T-helper 1 cell treated with Interleukin-12 subunit alpha and Interleukin-12 subunit beta and Interleukin-4 antibody, amounts not matched to agents 30 μg/mL and 1 μg/mL, for 36 hours (primary cell): ENCODE measurements at regions not wholly inside any gene's neighbourhood (a gene's known extent, or its start where the extent isn't known, plus 50 kb on each side); places are given as distances from the start of the nearest gene placed in this dataset.

Source experiments
- H3K27ac Mint-ChIP-seq: one replicate; pipeline ENCODE4 v1.8.0; 2021; ENCODE audit warnings: mild to moderate bottlenecking, mixed read lengths
- H3K27me3 Mint-ChIP-seq: one replicate; pipeline ENCODE4 v1.8.0; 2021; ENCODE audit warnings: low read depth, mixed read lengths
- H3K36me3 Mint-ChIP-seq: one replicate; pipeline ENCODE4 v1.8.0; 2021; ENCODE audit warnings: low read depth, mixed read lengths
- H3K4me1 Mint-ChIP-seq: one replicate; pipeline ENCODE4 v1.8.0; 2021; ENCODE audit warnings: low read depth, mixed read lengths
- H3K4me3 Mint-ChIP-seq: one replicate; pipeline ENCODE4 v1.8.0; 2021; ENCODE audit warnings: mild to moderate bottlenecking, moderate library complexity, mixed read lengths
- H3K9me3 Mint-ChIP-seq: one replicate; pipeline ENCODE4 v1.8.0; 2021; ENCODE audit warnings: mixed read lengths

DNA sequence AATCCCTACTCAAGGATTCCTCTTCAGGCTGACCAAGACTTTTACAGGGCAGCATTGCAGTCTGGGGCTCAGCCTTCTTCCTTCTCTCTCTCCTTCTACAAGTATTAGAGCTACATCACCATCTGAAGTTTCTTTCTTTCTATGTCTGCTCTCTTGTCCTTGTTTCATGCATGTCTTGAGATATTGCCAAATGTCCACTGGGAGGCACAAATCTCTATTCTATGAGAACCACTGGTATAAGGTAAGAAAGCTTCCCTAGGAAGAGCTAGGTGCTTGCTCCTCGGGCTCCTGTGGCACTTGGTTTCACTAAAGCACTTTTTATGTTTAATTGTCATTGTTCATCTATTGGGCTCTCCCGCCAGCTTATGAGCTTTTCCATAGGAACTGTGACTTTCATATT, 289.2 kb upstream of the PCSK5 start:
- no peaks in the 10 kb centered on the region for H3K9me3 Mint-ChIP-seq

DNA sequence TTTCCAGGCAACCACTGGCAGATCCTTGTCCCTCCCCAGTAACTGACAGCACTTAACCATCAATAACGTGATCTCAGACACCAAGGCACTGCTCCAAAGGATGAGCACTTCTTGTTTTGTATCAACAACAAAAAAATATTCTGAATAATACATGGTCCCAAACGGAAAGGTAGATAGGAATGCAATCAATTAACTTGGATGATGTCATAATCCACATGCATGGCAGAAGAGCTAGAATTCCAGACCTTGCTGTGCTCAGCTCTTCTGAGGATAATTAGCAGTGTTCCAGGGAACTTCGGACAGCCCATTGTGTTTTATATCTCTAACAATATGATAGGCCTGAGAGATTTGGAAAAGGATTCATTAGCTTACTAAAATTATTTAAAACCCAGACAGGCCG, 288.4 kb upstream of the PCSK5 start:
- no peaks in the 10 kb centered on the region for H3K36me3 Mint-ChIP-seq
- no peak overlapping the region for H3K4me3 Mint-ChIP-seq
- no peak overlapping the region for H3K27ac Mint-ChIP-seq
- H3K9me3 Mint-ChIP-seq = no peaks in the 10 kb centered on the region
- H3K27me3 Mint-ChIP-seq = peaks cover 4% of the 10 kb centered on the region
- H3K4me1 Mint-ChIP-seq = no peaks in the 10 kb centered on the region

More for the DNA sequence above, 289.2 kb upstream of the PCSK5 start:
- H3K27ac Mint-ChIP-seq = no peak overlapping the region
- no peaks in the 10 kb centered on the region for H3K36me3 Mint-ChIP-seq
- peaks cover 6% of the 10 kb centered on the region for H3K27me3 Mint-ChIP-seq
- H3K4me1 Mint-ChIP-seq = no peaks in the 10 kb centered on the region
- H3K4me3 Mint-ChIP-seq = no peak overlapping the region

DNA sequence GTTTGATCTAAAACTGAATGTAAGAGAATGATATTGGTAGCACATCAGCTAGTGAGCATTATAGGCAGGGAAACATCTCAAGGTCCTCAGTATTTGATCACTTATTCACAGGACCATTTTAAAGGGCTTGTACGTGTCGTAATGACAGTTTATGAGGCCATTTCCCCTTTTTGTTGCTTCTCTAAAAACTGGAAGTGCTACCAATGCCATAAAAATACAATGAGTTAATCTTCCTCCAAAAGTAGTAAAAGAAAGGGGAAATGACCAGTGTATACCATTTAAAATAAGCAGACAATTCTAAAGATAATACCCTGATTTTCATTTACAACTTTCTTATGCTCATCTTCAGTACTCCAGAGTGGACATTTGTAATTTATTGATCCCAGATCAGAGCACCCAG, 285.8 kb upstream of the PCSK5 start:
- Mint-ChIP-seq H3K27ac (no peak overlapping the region), H3K9me3 (no peaks in the 10 kb centered on the region), H3K36me3 (no peaks in the 10 kb centered on the region), H3K27me3 (no peaks in the 10 kb centered on the region), H3K4me1 (no peaks in the 10 kb centered on the region), H3K4me3 (no peak overlapping the region)

DNA sequence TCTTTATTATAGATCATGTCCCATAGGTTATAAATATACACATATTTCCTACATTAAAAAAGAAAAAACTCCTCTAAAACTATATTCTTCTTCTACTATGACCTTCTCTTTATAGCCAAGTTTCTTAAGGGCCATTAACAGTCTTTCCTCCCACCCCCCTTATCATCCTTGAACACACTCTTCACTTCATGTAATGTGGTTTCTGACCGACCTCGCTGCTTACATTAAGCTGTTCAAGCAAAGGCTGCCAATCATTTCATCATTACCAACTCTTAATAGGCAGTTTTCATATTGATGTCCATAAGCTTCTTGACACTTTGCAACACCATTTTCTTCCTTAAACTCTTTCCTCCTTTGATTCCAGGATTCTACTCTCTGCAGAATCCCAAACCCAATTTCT, 283.0 kb upstream of the PCSK5 start:
- Mint-ChIP-seq H3K4me3 (no peak overlapping the region), H3K4me1 (no peaks in the 10 kb centered on the region), H3K27me3 (peaks cover 10% of the 10 kb centered on the region), H3K27ac (no peak overlapping the region), H3K9me3 (no peaks in the 10 kb centered on the region), H3K36me3 (no peaks in the 10 kb centered on the region)

DNA sequence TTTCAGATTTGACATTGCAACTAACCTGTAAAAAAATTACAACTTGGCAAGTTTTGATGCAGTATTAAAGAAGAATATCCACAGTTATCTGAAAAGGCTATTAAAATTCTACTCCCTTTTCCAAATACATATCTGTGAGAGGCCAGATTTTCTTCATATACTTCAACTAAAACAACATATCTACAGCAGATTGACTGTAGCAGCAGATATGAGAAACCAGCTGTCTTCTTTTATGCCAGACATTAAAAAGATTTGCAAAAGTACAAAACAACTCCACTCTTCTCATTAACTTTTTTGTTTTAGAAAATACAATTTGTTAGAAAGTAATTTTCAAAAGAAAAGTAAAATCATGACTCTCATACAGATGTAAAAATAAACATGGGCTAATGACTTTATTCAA, 281.1 kb upstream of the PCSK5 start:
- Mint-ChIP-seq H3K9me3 (no peaks in the 10 kb centered on the region), H3K4me3 (no peak overlapping the region), H3K36me3 (no peaks in the 10 kb centered on the region), H3K4me1 (no peaks in the 10 kb centered on the region), H3K27me3 (peaks cover 10% of the 10 kb centered on the region), H3K27ac (no peak overlapping the region)

GRCh38 chr9:75610246-75610645, 280.2 kb upstream of the PCSK5 start:
- peaks cover 10% of the 10 kb centered on the region for H3K27me3 Mint-ChIP-seq
- no peaks in the 10 kb centered on the region for H3K36me3 Mint-ChIP-seq
- no peaks in the 10 kb centered on the region for H3K9me3 Mint-ChIP-seq
- no peak overlapping the region for H3K27ac Mint-ChIP-seq
- no peak overlapping the region for H3K4me3 Mint-ChIP-seq
- no peaks in the 10 kb centered on the region for H3K4me1 Mint-ChIP-seq

DNA sequence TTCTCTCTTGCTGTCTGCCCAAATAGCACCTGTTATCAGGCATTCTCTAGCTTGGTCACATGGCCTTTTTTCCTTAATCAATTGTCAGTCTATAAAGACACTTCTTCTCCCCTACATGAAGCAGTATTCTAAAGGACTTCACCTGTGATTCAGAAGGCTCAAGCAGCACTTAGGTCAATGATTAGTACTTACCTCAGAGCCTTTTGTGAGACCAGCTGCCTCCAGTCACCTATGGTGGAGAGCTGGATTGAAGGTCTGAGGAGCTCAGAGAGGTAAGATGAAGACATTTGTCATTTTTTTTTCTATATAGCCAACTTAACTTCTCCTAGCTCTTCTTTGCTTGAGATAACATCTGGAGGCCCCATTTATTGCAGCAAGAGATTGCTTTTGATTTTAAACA, 278.3 kb upstream of the PCSK5 start:
- Mint-ChIP-seq H3K27ac (no peak overlapping the region), H3K4me3 (no peak overlapping the region), H3K27me3 (peaks cover 16% of the 10 kb centered on the region), H3K9me3 (no peaks in the 10 kb centered on the region), H3K36me3 (no peaks in the 10 kb centered on the region), H3K4me1 (no peaks in the 10 kb centered on the region)

DNA sequence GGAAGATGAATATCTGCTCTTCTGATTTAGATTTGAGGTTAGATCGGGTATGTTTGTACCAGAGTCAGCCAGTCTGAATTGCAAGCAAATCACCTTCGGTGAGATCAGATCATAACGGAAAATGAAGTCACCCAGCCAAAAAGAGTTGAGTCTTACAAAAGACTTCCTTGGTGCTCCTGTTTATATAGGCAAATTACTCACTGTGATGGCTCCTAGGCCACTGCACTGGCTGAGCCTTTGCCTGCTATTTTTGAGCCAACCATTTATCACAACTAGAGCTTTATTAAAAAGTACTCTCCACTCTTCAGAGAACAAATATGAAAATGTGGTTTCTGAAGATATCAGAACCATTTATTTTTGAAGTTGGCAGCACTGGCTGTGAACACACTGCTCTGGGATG, 277.7 kb upstream of the PCSK5 start:
- Mint-ChIP-seq H3K9me3 (no peaks in the 10 kb centered on the region), H3K27me3 (peaks cover 19% of the 10 kb centered on the region), H3K27ac (no peak overlapping the region), H3K4me1 (no peaks in the 10 kb centered on the region), H3K4me3 (no peak overlapping the region), H3K36me3 (no peaks in the 10 kb centered on the region)

DNA sequence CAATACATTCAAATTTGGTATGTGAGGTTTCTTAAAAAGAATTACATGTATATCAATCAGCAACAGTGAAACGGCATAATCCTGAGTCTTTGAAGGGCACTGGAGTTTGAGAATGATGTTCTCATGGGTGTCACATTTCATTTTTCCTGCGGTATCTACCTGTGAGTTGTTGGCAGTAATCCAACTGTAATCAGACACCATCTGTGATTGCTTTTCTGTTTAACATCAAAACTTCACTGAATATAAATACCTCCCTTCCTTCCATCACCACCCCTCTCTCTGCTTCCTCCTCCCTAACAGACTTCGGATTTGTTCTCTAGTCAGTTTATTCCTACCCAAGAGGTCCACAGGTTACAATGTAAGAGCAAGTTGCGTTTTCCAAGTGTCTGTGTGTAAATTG, 275.2 kb upstream of the PCSK5 start:
- Mint-ChIP-seq H3K27me3 (peaks cover 19% of the 10 kb centered on the region), H3K4me3 (no peak overlapping the region)

GRCh38 chr9:75616052-75616451, 274.4 kb upstream of the PCSK5 start:
- H3K4me3 Mint-ChIP-seq = no peak overlapping the region

More for the DNA sequence above, 275.2 kb upstream of the PCSK5 start:
- H3K27ac Mint-ChIP-seq = no peak overlapping the region
- H3K4me1 Mint-ChIP-seq = no peaks in the 10 kb centered on the region
- no peaks in the 10 kb centered on the region for H3K9me3 Mint-ChIP-seq
- H3K36me3 Mint-ChIP-seq = no peaks in the 10 kb centered on the region

GRCh38 chr9:75616841-75617566, 273.5 kb upstream of the PCSK5 start:
- Mint-ChIP-seq H3K27ac (no peak overlapping the region), H3K27me3 (peaks cover 9% of the 10 kb centered on the region), H3K4me1 (no peaks in the 10 kb centered on the region), H3K4me3 (no peak overlapping the region), H3K36me3 (no peaks in the 10 kb centered on the region), H3K9me3 (no peaks in the 10 kb centered on the region)

More at GRCh38 chr9:75616052-75616451, 274.4 kb upstream of the PCSK5 start:
- Mint-ChIP-seq H3K36me3 (no peaks in the 10 kb centered on the region), H3K27ac (no peak overlapping the region), H3K9me3 (no peaks in the 10 kb centered on the region), H3K27me3 (peaks cover 17% of the 10 kb centered on the region), H3K4me1 (no peaks in the 10 kb centered on the region)

DNA sequence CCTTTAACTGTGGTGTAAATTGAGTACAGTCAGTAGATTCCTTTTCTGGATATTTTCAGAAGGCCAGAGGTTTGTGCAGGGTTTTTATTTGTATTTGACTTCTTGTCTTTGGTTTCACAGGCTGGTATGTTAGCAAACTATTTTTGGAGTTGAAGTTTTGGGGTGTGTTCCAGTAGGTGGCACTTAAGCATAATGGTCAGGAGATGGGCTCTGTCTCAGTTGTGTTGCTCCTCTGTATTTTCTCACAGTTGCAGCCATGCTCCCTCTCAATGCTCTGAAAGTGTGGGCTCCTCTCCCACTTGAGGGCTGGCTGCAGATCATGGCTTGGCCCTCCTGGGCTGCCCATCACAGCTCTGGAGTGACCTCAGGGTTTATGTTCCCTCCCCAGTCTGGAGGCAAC, 267.0 kb upstream of the PCSK5 start:
- H3K4me1 Mint-ChIP-seq = no peaks in the 10 kb centered on the region
- H3K36me3 Mint-ChIP-seq = no peaks in the 10 kb centered on the region
- H3K4me3 Mint-ChIP-seq = no peak overlapping the region
- H3K27me3 Mint-ChIP-seq = no peaks in the 10 kb centered on the region
- no peak overlapping the region for H3K27ac Mint-ChIP-seq
- H3K9me3 Mint-ChIP-seq = no peaks in the 10 kb centered on the region

DNA sequence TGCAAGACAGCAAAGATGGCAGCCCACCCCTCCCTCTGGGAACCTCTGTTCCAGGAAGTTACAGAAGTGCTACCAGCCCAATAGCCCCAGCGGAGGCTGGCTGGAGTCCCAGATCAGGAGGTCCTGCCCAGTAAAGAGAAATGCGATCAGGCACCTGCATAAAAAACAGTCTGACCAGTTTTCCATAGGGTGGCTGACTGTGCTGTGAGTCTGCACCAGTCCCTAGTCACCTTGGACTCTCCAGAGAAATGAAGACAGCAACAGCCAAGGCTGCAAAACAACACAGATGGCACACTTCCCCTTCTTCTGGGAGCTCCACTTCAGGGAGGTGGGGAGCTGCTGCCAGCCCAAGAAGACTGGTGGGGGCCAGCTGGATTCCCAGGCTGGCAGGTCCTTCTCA, 265.5 kb upstream of the PCSK5 start:
- H3K27me3 Mint-ChIP-seq = no peaks in the 10 kb centered on the region
- H3K4me1 Mint-ChIP-seq = no peaks in the 10 kb centered on the region
- H3K9me3 Mint-ChIP-seq = no peaks in the 10 kb centered on the region
- H3K4me3 Mint-ChIP-seq = no peak overlapping the region
- no peak overlapping the region for H3K27ac Mint-ChIP-seq
- no peaks in the 10 kb centered on the region for H3K36me3 Mint-ChIP-seq

DNA sequence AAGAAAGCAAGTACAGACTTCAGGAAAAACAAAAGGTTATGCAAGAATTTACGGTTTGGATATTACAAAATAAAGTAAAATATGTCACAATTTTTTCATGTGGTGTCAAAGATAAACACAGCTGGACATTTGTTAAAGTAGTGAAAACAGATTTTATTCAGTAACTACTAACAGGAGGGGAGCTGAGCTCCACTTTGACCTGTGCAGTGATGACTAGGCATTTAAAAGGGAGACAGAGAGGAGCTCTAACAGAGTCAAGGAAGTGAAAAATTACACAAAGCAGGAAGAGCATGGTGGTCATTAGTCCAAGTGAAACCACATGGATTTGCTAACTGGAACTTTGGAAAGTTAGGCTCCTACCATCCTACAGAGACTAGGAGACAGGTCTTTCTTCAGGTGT, 263.6 kb upstream of the PCSK5 start:
- no peak overlapping the region for H3K4me3 Mint-ChIP-seq
- no peaks in the 10 kb centered on the region for H3K27me3 Mint-ChIP-seq
- H3K4me1 Mint-ChIP-seq = no peaks in the 10 kb centered on the region
- no peak overlapping the region for H3K27ac Mint-ChIP-seq
- no peaks in the 10 kb centered on the region for H3K9me3 Mint-ChIP-seq
- H3K36me3 Mint-ChIP-seq = no peaks in the 10 kb centered on the region

GRCh38 chr9:75628952-75629351, 261.5 kb upstream of the PCSK5 start:
- H3K9me3 Mint-ChIP-seq = no peaks in the 10 kb centered on the region
- no peak overlapping the region for H3K27ac Mint-ChIP-seq
- H3K27me3 Mint-ChIP-seq = no peaks in the 10 kb centered on the region
- no peak overlapping the region for H3K4me3 Mint-ChIP-seq
- H3K36me3 Mint-ChIP-seq = no peaks in the 10 kb centered on the region
- no peaks in the 10 kb centered on the region for H3K4me1 Mint-ChIP-seq
